NCI-H1417 (cell line): ENCODE measurements at regions not wholly inside any gene's neighbourhood (a gene's known extent, or its start where the extent isn't known, plus 50 kb on each side); places are given as distances from the start of the nearest gene placed in this dataset.
A peak's percentile ranks its signal among the peaks of the same experiment; 100 is the strongest.

ENCODE experiments used
- DNase-seq, 3 experiments: peaks; one replicate each; lab custom pipeline; 2025; lab: John Stamatoyannopoulos, UW

DNA sequence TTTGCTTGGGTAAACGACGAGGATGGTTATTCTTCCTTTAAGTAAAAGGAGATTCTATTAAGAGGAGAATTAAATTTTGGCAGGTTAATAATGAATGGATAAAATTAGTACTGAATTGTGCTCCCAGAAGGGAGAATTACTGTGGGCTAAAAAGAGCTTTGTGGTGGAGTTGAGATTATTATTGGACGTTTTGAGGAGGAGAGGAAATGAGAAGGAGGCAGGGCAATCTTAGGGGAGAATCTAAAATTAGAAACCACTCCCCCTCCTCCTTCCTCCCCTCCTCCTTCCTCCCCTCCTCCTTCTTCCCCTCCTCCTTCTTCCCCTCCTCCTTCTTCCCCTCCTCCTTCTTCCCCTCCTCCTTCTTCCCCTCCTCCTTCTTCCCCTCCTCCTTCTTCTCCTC lies 331.8 kb downstream of the PRL start:
- DNase-seq: no peak

DNA sequence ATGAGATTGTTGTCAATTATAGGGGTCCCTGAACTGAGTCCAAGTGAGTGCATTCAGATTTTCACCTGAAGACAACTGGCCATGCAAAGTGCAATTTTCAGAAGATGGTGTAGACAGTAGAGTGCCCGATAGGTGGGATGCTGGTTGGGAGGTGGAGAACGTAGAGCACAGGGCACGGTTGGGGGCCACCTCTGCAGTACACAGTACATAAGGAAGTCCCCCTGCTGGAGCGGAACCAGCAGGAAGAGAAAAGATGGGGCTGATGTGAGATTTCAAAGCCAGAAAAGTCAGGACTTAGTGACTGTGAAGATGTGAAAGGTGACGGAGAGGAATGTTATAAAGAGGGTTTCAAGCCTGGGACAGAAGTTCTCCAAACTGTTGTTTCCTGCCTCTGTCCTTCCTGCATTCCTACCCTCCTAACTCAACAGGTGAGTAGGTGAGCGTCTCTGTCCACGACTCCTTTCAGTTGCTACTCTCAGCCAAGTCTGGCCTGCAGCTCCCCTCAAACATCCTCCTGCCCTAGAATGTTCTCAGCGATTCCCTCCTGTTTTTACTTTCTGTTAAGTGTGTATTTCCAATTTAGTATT lies 330.8 kb downstream of the PRL start:
- no peak for DNase-seq

DNA sequence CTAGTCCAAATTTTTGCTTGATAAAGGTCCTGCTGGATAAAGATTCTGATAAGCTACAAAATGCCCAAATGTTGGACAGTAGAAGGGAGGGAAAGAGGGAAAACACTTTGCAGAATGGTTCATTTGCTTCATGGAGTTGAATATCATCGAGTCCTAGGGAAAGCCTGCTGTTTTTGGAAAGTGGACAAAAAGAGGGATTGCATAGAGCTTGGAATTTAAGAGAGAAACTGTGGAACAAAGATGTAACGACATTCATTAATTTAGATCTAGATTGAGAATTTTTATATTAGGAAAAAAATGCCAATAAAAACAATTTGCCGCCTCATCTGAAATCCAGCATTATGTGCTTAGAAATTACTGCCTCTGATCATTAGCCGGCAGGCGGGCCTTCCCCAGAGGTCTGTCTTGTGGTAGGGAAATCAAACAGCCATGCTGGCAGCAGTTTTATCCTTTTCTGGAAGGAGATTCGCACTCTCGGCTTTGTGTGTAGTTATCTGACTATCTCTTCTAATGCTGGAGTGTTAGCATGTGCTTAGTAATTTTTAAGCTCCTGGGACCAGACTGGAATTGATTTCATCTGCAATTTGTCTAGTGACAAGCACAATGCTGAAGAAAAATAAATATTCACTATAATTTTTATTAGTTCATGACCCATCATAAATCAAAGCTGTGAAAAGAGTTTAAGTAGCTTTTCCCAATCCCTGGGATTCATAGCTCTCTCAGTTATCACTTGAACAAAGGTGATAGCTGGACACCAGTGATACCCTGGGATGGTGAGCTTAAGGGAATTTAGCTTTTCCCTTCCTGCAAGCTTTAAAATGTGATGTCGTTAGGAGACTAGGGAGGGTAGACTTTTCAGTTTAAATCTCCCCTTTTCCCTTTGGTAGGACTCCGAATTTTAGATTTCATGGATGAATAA lies 329.5 kb downstream of the PRL start:
- no peak for DNase-seq

DNA sequence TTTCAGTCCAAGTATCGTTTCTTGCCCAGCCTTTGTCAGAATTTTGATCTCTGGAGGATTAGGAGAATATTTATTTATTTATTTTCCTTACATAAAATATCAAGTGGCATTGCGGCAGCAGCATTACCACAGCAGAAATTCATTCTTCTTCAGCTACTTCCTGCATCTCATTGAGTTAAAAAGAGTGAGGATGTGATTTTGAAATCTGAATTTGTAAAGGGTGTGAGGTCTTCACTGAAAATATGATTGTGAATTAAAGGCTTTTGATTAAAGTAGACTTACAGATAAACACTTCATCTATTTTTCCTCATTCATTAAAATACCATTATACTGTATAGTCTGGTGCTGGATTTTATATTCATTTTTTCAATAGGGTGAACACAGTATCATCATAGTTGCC lies 328.4 kb downstream of the PRL start:
- no peak for DNase-seq

DNA sequence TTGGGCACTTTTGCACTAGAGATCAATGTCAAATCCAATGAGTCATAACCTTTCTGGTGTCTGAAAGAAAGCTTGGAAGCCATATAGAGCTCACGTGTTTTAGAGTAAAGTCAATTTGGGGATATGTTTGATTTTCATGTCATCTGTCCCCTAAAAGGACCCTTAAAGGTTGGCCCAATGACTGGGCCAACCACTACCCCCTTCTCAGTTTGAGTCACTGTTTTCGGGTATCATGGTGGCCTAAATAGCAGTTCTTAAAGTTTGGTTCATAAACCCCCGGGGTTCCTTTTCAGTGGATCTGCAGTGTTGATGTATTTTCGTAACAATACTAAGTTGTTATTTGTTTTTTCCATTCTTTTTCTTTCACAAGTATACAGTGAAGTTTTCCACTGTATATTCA lies 327.6 kb downstream of the PRL start:
- DNase-seq: no peak

DNA sequence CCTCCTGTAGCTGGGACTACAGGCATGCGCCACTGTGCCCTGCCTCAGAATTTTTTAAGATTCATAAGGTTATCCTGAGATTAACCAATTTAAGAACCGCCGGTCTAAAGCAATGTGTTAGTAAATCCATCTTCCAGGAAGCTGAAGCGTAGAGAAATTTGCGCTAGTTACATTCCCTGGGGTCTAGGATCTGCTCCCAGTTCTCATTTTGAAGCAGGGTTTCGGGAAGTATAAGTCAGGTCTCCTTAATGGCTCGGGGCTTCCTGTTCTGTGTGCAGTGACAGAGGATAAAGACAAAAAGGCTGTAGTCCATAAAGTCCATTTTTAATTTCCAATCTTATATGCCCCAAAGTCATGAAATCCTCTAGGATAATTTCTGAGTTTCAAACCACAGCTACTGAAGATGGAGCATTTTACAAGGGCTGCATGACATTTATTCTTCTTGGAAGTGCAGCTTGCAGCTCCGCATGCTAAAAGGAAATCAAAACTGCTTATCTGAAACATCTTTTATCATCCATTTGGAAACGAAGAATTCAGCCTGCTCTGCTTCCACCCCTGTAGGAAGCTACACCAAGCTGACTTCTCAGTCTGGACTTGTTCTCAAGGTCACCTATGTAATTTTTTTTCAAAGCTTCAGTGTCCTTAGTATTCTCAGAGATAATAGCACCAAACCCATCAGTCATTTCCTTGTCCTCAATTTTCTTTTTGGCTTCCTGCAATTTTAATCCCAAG lies 326.1 kb downstream of the PRL start:
- DNase-seq: peak in 1 of 3 experiments; percentile 31

DNA sequence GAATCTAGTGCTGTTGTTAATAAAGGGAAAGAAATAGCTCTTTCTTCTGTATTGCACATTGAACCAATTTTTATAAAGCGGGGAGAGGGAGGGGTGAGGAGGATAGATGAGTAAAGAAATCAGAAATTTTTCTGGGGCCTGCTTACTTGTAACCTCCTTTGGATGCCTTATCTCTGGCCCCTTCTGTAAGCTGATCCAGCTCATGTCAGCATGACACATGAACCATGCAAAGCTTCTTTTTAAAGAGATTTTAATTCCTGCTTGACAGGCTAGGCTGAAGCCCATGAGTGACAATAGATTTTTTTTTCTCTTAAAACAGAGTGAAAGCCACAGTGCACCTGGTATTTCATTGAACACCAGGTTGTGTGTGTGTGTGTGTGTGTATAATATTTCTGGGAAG lies 325.3 kb downstream of the PRL start:
- peak in 2 of 3 experiments; percentile 14 to 28 for DNase-seq

DNA sequence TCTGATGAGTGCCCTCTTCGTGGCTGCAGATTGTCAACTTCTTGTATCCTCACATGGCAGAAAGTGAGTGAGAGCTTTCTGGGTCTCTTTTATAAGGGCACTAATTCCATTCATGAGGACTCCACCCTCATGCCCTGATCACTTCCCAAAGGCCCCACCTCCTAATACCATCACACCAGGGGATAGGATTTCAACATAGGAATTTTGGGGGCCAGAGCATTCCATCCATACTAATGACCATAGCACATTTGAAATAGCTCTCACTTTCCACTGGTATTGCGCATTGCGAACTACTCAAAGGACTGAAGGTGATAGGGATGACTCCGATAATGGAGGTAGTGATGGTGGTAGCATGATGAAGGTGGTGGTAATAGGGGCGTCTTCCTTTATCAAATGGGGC lies 324.3 kb downstream of the PRL start:
- DNase-seq: no peak

DNA sequence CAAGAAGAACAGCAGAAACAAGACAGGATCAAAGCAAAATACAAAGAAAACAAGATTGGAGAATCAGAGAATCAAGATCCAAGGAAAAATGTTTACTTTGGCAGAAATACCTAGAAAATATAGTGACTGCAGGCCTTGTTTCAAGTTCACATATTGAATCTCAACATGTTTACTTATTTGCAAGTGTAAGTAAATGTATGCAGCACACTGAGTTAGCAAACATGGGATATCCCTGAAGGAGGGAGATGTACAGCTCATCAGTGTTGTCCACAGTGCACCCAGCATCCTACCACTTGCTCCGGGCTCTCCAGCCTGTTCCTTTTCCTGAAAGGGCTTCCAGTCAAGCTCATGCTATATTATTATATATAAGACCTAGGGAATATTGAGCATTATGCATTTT lies 319.5 kb downstream of the PRL start:
- DNase-seq: no peak

DNA sequence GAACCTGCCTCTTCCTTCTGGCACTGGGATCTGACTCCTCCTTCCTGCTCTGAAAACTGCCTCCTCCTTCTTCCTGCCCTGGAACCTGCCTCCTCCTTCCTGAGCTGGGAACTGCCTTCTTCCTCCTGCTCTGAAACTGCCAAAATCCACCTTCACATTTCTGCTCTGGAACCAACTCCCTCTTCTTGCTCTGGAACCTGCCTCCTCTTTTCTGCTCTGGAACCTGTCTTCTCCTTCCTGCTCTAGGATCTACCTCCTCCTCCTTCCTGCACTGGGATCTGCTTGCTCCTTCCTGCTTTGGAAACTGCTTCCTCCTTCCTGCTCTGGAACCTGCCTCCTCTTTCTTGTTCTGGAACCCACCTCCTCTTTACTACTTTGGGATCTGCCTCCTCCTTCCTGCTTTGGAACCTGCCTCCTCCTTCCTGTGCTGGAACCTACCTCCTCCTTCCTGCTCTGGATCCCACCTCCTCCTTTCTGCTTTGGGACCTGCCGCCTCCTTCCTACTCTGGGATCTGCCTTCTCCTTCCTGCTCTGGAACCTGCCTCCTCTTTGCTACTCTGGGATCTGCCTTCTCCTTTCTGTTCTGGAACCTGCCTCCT lies 315.5 kb downstream of the PRL start:
- DNase-seq: no peak

DNA sequence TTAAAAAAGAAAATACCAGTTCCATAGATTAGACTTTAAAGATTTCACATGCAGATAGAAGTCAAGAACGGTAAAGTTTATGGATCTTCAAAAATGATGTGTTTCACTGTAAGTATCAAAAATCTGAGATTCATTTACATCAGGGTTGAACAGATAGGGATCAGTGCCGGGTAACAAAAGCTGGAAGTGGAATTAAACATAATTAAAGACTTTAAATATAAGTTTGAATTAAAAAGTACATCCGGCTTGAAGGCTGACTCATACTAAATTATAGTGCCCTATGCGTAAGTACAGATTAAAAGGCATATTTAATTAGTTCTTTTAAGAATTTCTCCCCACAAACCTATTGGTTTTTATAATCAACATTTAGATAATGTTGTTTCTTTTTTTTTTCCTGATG lies 312.7 kb downstream of the PRL start:
- DNase-seq: no peak

DNA sequence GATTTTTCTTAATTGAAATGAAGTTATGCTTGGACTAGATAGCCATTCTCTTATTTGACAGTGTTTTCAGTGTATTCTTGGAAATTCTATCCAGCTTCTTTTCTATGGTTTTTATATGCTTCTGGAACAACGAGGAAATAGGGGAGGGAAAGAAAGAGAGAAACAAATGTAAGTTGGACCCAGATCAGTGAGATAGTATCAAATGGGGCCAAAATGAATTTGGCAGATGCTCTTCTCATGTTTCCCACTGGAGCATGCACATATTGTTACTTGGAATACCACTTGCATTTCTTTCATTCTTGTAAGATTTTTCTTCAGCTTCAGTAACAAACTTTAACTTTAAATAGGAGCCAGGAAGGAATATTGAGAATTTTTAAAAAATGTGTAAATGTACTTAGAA lies 312.3 kb downstream of the PRL start:
- no peak for DNase-seq

DNA sequence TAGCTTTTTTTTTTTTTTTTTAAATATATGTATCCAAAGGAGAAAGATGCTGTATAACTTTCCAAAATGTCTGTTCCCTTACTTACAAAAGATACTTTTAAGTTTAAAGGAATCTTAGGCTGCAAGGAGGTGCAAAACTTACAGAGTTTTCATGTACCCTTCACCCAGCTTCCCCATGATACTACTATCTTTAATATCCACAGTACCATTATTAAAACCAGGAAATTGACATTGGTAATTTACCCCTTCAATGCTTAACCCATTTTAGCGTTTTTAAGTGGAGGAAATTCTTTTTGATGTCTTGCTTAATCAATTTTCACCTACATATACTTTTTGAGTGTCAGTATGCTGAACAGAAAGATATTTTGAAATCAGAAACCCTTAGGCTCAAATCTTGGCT lies 310.9 kb downstream of the PRL start:
- no peak for DNase-seq

DNA sequence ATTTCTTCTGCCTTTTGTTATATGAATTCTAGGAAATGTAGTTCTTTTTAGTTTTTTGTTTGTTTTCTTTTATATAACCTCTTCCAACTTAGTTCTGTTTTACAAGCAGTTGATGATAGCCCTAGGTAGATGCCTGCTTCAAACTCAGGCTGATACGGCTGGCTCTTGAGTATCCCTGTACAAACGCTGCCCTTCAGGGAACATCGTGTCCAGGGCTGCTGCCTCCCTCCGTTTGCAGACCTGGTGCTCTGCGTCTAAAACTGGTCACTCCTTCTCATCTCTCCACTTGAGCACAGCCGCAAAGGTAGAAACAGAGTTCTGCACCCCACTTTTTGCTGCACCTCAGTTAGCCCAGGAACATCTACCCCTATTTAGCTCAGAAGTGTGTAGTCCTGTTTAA lies 310.1 kb downstream of the PRL start:
- DNase-seq: no peak

DNA sequence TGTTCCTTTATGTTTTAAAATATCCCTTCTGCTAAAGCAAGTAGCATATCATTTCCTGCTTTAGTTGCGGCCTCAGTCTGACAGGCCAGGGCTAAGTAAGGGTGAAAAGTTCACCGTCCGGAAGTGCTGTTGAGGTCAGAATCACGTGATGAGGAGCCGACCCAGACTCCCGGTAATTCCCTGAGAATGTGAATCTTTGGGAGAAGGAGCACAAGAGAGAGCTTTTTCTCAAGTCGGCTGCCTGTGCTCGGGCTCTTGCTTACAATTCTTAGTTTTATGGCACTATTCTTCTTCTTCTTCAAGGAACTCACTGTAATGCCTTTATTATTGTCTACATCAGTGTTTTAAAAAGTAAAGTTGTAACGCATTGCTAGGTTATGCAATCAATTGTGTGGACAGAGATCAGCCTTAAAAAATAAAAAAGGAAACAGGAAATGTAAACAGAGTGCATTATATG lies 309.3 kb downstream of the PRL start:
- DNase-seq: no peak

DNA sequence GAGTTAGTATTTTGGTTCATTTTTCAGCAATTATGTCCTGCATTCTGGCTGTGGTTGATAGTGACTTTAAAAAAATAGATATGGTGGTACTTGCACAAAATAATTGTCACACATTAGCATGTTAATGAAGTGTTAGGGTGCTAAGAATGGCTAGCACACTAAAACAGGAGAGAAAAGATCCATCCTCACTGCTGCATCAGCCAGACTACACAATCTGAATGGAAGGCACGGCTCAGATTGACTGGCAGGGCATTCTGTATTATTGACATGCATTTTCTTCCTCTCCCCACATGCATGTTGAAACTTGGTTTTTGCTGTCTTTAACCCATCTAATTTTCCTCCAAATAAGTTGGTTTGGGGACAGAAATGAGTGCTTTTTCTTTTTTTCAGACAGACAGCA lies 306.3 kb downstream of the PRL start:
- DNase-seq: no peak

DNA sequence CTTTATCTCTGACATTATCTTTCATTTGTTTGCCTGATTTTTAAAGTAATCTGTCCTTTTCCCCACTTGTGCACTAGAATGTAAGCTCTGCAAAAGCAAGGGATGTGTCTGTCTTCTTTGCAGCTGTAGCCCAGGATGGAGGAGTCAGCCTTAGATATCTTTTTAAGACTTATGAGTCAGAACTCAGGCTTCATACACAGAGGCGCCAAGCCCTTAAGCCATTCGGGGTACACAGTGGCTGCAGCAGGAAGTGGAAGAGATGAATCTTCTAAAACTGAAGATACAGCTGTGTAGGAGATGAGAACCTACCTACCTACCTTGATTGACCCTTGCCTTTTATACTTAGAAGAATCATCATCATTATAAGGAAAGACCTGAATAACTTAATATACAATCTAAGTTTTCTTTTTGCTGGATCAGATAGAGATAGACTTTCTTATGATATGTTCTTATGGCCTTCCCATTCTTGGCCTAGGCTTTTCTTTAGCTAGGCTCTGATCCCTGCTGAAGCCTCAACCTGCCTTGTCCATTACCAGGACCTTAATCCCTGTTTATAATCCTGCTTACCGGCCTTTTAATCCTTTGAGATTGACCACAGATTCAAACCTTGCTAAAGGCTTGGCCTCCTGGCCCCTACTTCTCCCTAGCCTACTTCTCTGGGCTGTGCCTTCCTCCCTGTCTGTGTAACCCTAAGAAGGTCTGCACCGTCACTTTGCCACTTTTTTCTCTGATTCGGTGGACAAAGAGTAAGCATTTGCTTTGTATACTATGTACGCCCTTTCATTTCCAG lies 304.5 kb downstream of the PRL start:
- DNase-seq: no peak

DNA sequence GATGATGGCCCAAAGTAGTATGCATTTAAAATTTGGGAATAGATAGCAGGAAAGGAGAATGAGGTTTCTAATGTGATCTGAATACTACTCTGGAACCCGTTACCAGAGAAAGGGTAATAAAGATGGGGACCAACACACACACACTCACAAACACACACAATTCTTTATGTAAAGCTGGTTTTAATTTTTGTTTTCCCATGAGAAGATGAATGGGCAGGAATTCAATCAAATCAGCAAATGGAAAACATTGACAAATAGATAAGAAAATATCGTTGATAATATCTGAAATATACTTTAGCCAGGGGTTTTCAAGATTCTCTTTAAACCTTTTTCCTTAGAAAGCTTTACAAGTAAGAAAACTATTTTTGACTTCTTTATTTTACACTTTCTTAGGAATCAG lies 303.0 kb downstream of the PRL start:
- no peak for DNase-seq

DNA sequence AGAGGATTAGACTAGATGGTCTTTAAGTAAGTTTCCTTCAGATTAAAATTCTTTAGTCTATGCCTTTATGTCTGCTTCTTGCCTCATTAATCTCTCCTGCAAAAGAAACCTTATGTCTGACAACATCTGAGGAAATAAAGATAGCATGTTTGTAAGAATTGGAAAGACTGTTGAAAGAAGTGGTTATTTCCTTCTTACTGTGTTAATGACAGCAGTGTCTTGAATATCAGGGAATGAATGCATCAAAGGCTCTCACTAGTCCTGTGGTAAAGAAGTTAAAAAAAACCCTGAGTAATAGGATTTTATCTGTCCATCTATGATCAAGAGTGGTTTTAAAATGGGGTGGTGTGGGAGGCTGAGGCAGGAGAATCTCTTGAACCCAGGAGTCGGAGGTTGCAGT lies 302.0 kb downstream of the PRL start:
- DNase-seq: no peak

DNA sequence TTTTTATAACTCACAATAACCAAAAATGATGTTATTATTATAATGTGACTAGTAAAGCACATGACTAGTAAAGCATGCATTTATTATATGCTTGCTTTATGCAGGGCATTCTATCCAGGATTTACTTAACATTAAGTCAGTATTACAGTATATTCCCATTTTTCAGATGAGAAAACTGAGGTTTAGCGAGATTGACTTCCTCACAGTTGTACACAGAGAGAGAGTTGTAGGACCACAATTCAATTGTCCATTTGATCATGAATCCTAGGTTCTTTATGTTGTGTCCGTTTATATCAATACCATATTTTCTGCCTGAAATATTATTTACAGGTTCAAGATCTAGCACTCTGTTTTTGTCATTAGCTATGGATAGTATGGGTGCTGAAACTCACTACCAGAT lies 301.5 kb downstream of the PRL start:
- no peak for DNase-seq

DNA sequence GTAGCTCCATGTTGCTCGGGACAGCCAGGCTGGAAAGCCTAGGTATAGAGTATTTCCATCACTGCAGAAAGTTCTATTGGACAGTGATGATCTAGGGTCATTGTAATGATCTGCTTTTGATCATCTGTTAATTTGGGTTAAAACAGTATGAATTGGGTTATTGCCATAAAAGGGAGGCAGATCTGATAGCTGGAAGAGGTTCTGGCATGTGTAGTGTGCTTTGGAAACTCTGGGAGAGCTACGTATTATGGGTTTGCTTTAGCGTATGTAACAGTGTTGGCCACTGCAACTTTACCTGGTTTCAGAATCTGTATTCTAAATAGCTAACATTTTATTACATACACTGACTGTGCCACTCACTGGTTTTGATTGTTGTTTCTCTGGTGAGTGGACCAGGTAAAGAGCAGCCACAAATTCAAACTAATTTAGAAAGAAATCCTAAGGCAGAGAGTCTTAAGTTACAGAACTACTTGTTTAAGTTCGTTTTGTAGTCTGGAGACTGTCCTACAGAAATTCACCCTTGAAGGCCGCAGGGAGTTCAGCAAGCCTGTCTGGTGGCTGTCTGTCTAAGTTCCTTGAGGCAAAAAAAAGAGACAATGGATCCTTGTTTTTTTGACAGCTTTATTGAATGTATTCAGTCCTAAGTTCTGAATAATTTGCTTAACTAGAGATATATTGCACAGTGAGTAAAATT lies 300.3 kb downstream of the PRL start:
- no peak for DNase-seq
